Nephron progenitor cell (in vitro differentiated cells): ENCODE measurements at regions not wholly inside any gene's neighbourhood (a gene's known extent, or its start where the extent isn't known, plus 50 kb on each side); places are given as distances from the start of the nearest gene placed in this dataset.

ENCODE experiments used
- DNase-seq: peaks from one replicate; pipeline ENCODE4 v3.0.0; 2021
- H3K27ac Mint-ChIP-seq: 2 replicates; pipeline ENCODE4 v1.8.0; 2021; ENCODE audit warnings: mild to moderate bottlenecking, moderate library complexity, mixed read lengths
- H3K27me3 Mint-ChIP-seq: 2 replicates; pipeline ENCODE4 v1.8.0; 2021; ENCODE audit warnings: mild to moderate bottlenecking, low read depth, mixed read lengths; ENCODE audit not compliant: poor library complexity
- H3K36me3 Mint-ChIP-seq: 2 replicates; pipeline ENCODE4 v1.8.0; 2021; ENCODE audit warnings: low read depth, mixed read lengths
- H3K4me1 Mint-ChIP-seq: 2 replicates; pipeline ENCODE4 v1.8.0; 2021; ENCODE audit warnings: mixed read lengths
- H3K4me3 Mint-ChIP-seq: 2 replicates; pipeline ENCODE4 v1.8.0; 2021; ENCODE audit warnings: mild to moderate bottlenecking, moderate library complexity, mixed read lengths
- H3K9me3 Mint-ChIP-seq: 2 replicates; pipeline ENCODE4 v1.8.0; 2021; ENCODE audit warnings: mild to moderate bottlenecking, moderate library complexity, mixed read lengths
- CTCF ChIP-seq: fragments of 200-600 bp; sonication (generic); IDR thresholded peaks from 2 replicates; pipeline ENCODE4 v1.5.0; 2021; ENCODE audit warnings: antibody characterized with exemption

- no peak for TF ChIP-seq CTCF
- H3K36me3 Mint-ChIP-seq = no peaks in the 10 kb centered on the region
- H3K4me1 Mint-ChIP-seq = peaks cover 40% of the 10 kb centered on the region
- H3K4me3 Mint-ChIP-seq = no peak overlapping the region
- no peak for DNase-seq
- no peaks in the 10 kb centered on the region for H3K27me3 Mint-ChIP-seq
- no peak overlapping the region for H3K27ac Mint-ChIP-seq
- no peaks in the 10 kb centered on the region for H3K9me3 Mint-ChIP-seq
Observed at GRCh38 chr9:2337627-2338026, 284.0 kb upstream of the VLDLR start.

DNA sequence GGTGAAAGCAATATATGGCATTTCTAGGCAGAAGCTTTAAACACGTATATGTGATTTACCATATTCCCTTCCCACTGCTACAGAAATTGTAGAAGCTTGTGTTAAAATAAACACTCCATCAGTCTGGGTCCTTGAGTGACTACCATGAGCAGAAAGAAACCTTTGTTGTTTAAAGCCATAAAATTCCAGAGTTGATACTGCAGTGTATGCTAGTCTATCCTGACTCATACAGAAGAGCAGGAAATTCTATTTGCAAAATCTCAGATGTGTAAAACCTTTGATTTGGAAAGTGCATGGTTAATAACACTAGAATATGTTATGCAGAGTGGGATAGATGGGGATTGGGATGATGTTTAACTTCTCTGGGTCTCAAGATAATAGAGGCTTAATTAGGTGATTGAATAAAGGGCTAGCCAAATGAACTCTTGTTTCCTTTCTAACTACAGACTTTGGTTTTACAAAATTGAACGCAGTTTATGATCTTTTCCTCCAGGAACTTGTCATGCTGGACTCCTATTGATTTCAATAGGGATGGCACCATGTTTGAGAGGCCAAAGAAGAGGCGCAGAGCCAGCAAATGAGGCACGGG lies 282.7 kb upstream of the VLDLR start:
- no peaks in the 10 kb centered on the region for H3K9me3 Mint-ChIP-seq
- H3K27ac Mint-ChIP-seq = no peak overlapping the region
- no peak overlapping the region for H3K4me3 Mint-ChIP-seq
- no peak for DNase-seq
- H3K27me3 Mint-ChIP-seq = peaks cover under 1% of the 10 kb centered on the region
- H3K36me3 Mint-ChIP-seq = no peaks in the 10 kb centered on the region
- H3K4me1 Mint-ChIP-seq = peaks cover 30% of the 10 kb centered on the region
- no peak for TF ChIP-seq CTCF

- Mint-ChIP-seq H3K27me3 (peaks cover 6% of the 10 kb centered on the region), H3K27ac (no peak overlapping the region), H3K9me3 (no peaks in the 10 kb centered on the region), H3K4me3 (no peak overlapping the region), H3K4me1 (peaks cover 28% of the 10 kb centered on the region), H3K36me3 (no peaks in the 10 kb centered on the region)
- no peak for DNase-seq
- no peak for TF ChIP-seq CTCF
Observed at GRCh38 chr9:2339416-2339815, 282.2 kb upstream of the VLDLR start.

- Mint-ChIP-seq H3K9me3 (no peaks in the 10 kb centered on the region), H3K36me3 (no peaks in the 10 kb centered on the region), H3K4me3 (no peak overlapping the region), H3K27me3 (peaks cover 8% of the 10 kb centered on the region), H3K27ac (no peak overlapping the region), H3K4me1 (peaks cover 26% of the 10 kb centered on the region)
- no peak for DNase-seq
- no peak for TF ChIP-seq CTCF
Observed at GRCh38 chr9:2340046-2340760, 281.4 kb upstream of the VLDLR start.

GRCh38 chr9:2341126-2341525 lies 280.5 kb upstream of the VLDLR start:
- H3K4me3 Mint-ChIP-seq = no peak overlapping the region
- H3K36me3 Mint-ChIP-seq = no peaks in the 10 kb centered on the region
- no peak overlapping the region for H3K27ac Mint-ChIP-seq
- peaks cover 18% of the 10 kb centered on the region for H3K4me1 Mint-ChIP-seq
- H3K27me3 Mint-ChIP-seq = peaks cover 8% of the 10 kb centered on the region
- no peaks in the 10 kb centered on the region for H3K9me3 Mint-ChIP-seq
- no peak for DNase-seq
- no peak for TF ChIP-seq CTCF

DNA sequence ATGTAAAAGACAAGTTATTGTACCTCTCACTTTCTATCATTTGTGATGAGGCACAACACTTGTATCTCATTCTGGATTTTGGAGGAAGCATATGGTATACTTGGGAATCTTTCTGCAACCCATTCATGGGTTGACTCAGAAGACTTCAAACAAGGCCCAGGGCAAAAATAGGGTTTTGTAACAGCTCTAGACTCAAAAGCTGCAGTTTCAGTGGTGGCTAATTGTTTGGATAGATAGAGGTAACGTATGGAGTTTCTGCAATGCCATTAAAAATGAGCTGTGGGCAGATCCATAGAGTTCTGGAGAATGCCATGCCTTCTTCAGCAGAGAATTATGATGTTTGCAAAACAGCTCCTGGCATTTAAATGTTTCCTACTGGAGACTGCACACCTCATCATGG lies 279.6 kb upstream of the VLDLR start:
- peaks cover 8% of the 10 kb centered on the region for H3K27me3 Mint-ChIP-seq
- H3K27ac Mint-ChIP-seq = no peak overlapping the region
- H3K4me3 Mint-ChIP-seq = no peak overlapping the region
- H3K9me3 Mint-ChIP-seq = no peaks in the 10 kb centered on the region
- TF ChIP-seq CTCF = no peak
- peaks cover 10% of the 10 kb centered on the region for H3K4me1 Mint-ChIP-seq
- no peaks in the 10 kb centered on the region for H3K36me3 Mint-ChIP-seq
- no peak for DNase-seq
